GM23338 (cell line): ENCODE measurements at regions not wholly inside any gene's neighbourhood (a gene's known extent, or its start where the extent isn't known, plus 50 kb on each side); places are given as distances from the start of the nearest gene placed in this dataset.

ENCODE experiments used
- CREB1 ChIP-seq: fragments of 250-450 bp; sonication (Bioruptor Pico); IDR thresholded peaks from 2 replicates; pipeline ENCODE4 v1.5.0; 2020; ENCODE audit warnings: low read depth, mild to moderate bottlenecking, moderate library complexity
- EZH2 ChIP-seq: fragments of 200-600 bp; sonication (generic); IDR thresholded peaks from one replicate; pipeline ENCODE4 v1.8.0; 2017; ENCODE audit warnings: antibody characterized with exemption, mild to moderate bottlenecking, low read depth; ENCODE audit not compliant: unreplicated experiment
- EZH2phosphoT487 ChIP-seq: fragments of 200-600 bp; sonication (generic); IDR thresholded peaks from one replicate; pipeline ENCODE4 v1.8.1; 2018; ENCODE audit warnings: antibody characterized with exemption; ENCODE audit not compliant: unreplicated experiment
- POLR2AphosphoS5 ChIP-seq: IDR thresholded peaks from 2 replicates; pipeline ENCODE4 v1.6.1; 2016; ENCODE audit warnings: antibody characterized with exemption, low read depth
- STAT1 ChIP-seq: IDR thresholded peaks from one replicate; pipeline ENCODE4 v1.6.1; 2016; ENCODE audit warnings: antibody characterized with exemption; ENCODE audit not compliant: unreplicated experiment
- ZNF114 ChIP-seq: fragments of 250-450 bp; sonication (Bioruptor Pico); IDR thresholded peaks from 2 replicates; pipeline ENCODE4 v1.5.0; 2020; ENCODE audit warnings: mild to moderate bottlenecking, moderate library complexity
- ZNF331 ChIP-seq: fragments of 250-450 bp; sonication (Bioruptor Pico); IDR thresholded peaks from 2 replicates; pipeline ENCODE4 v1.5.0; 2020; ENCODE audit warnings: low read depth, mild to moderate bottlenecking, moderate library complexity
- TF ChIP-seq, protein P1 (sequence below): fragments of 250-450 bp; sonication (Bioruptor Pico); IDR thresholded peaks from 2 replicates; pipeline ENCODE4 v1.5.0; 2020; ENCODE audit warnings: mild to moderate bottlenecking, moderate library complexity
- TF ChIP-seq, protein P2 (sequence below): IDR thresholded peaks from 2 replicates; pipeline ENCODE4 v1.6.1; 2016; ENCODE audit warnings: antibody characterized with exemption

DNA sequence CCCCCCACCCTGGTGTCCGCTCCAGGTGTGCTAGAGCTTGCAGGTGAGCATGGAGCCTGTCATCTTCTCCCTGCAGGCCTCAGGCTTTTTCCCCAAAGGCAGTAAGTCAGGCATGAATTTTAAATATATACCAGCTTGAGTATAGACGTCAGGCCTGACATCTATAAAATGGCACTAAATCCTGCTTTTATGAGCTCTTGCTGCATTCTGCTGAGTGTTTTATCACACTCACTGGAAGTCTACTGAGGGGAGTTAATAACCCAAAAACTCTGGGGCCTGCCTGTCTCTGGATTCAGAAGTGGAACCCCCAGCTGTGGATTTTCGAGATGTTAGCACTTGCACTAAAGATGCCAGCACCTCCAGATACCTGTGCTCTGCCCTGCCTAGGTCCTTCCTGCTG lies 133.4 kb upstream of the TOP1 start (continued):
- TF ChIP-seq, protein P1, sequence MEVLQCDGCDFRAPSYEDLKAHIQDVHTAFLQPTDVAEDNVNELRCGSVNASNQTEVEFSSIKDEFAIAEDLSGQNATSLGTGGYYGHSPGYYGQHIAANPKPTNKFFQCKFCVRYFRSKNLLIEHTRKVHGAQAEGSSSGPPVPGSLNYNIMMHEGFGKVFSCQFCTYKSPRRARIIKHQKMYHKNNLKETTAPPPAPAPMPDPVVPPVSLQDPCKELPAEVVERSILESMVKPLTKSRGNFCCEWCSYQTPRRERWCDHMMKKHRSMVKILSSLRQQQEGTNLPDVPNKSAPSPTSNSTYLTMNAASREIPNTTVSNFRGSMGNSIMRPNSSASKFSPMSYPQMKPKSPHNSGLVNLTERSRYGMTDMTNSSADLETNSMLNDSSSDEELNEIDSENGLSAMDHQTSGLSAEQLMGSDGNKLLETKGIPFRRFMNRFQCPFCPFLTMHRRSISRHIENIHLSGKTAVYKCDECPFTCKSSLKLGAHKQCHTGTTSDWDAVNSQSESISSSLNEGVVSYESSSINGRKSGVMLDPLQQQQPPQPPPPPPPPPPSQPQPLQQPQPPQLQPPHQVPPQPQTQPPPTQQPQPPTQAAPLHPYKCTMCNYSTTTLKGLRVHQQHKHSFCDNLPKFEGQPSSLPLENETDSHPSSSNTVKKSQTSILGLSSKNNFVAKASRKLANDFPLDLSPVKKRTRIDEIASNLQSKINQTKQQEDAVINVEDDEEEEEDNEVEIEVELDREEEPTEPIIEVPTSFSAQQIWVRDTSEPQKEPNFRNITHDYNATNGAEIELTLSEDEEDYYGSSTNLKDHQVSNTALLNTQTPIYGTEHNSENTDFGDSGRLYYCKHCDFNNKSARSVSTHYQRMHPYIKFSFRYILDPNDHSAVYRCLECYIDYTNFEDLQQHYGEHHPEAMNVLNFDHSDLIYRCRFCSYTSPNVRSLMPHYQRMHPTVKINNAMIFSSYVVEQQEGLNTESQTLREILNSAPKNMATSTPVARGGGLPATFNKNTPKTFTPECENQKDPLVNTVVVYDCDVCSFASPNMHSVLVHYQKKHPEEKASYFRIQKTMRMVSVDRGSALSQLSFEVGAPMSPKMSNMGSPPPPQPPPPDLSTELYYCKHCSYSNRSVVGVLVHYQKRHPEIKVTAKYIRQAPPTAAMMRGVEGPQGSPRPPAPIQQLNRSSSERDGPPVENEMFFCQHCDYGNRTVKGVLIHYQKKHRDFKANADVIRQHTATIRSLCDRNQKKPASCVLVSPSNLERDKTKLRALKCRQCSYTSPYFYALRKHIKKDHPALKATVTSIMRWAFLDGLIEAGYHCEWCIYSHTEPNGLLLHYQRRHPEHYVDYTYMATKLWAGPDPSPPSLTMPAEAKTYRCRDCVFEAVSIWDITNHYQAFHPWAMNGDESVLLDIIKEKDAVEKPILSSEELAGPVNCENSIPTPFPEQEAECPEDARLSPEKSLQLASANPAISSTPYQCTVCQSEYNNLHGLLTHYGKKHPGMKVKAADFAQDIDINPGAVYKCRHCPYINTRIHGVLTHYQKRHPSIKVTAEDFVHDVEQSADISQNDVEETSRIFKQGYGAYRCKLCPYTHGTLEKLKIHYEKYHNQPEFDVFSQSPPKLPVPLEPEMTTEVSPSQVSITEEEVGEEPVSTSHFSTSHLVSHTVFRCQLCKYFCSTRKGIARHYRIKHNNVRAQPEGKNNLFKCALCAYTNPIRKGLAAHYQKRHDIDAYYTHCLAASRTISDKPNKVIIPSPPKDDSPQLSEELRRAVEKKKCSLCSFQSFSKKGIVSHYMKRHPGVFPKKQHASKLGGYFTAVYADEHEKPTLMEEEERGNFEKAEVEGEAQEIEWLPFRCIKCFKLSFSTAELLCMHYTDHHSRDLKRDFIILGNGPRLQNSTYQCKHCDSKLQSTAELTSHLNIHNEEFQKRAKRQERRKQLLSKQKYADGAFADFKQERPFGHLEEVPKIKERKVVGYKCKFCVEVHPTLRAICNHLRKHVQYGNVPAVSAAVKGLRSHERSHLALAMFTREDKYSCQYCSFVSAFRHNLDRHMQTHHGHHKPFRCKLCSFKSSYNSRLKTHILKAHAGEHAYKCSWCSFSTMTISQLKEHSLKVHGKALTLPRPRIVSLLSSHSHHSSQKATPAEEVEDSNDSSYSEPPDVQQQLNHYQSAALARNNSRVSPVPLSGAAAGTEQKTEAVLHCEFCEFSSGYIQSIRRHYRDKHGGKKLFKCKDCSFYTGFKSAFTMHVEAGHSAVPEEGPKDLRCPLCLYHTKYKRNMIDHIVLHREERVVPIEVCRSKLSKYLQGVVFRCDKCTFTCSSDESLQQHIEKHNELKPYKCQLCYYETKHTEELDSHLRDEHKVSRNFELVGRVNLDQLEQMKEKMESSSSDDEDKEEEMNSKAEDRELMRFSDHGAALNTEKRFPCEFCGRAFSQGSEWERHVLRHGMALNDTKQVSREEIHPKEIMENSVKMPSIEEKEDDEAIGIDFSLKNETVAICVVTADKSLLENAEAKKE, result no peak
- TF ChIP-seq STAT1 (no peak), EZH2 (no peak), POLR2AphosphoS5 (no peak), EZH2phosphoT487 (no peak), ZNF114 (CRISPR knock-in tag) (no peak), CREB1 (no peak), ZNF331 (CRISPR knock-in tag) (no peak)
- TF ChIP-seq, protein P2, sequence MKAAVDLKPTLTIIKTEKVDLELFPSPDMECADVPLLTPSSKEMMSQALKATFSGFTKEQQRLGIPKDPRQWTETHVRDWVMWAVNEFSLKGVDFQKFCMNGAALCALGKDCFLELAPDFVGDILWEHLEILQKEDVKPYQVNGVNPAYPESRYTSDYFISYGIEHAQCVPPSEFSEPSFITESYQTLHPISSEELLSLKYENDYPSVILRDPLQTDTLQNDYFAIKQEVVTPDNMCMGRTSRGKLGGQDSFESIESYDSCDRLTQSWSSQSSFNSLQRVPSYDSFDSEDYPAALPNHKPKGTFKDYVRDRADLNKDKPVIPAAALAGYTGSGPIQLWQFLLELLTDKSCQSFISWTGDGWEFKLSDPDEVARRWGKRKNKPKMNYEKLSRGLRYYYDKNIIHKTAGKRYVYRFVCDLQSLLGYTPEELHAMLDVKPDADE, result no peak
